Mucosa of stomach (tissue), 1 donor: ENCODE measurements at regions not wholly inside any gene's neighbourhood (a gene's known extent, or its start where the extent isn't known, plus 50 kb on each side); places are given as distances from the start of the nearest gene placed in this dataset.

Source experiments
- H3K27me3 ChIP-seq: one replicate; pipeline ENCODE4 v1.7.0; 2013; ENCODE audit warnings: mild to moderate bottlenecking, low read length; ENCODE audit not compliant: control insufficient read depth, insufficient read depth
- H3K36me3 ChIP-seq: one replicate; pipeline ENCODE4 v1.7.0; 2013; ENCODE audit warnings: low read length; ENCODE audit not compliant: control insufficient read depth, insufficient read depth
- H3K4me1 ChIP-seq: one replicate; pipeline ENCODE4 v1.7.0; 2013; ENCODE audit warnings: mild to moderate bottlenecking, low read length; ENCODE audit not compliant: control insufficient read depth, insufficient read depth
- H3K4me3 ChIP-seq: one replicate; pipeline ENCODE4 v1.7.0; 2013; ENCODE audit warnings: low read length
- H3K9ac ChIP-seq: one replicate; pipeline ENCODE4 v1.7.0; 2013; ENCODE audit warnings: mild to moderate bottlenecking, low read length, moderate library complexity
- H3K9me3 ChIP-seq: one replicate; pipeline ENCODE4 v1.7.0; 2013; ENCODE audit warnings: mild to moderate bottlenecking, low read length, moderate library complexity; ENCODE audit not compliant: control insufficient read depth
- donor health status: Pancreatic carcinoma.

GRCh38 chr10:6305401-6306321, 102.9 kb downstream of the PFKFB3 start:
- Histone ChIP-seq H3K9me3 (no peaks in the 10 kb centered on the region), H3K4me1 (peaks cover 11% of the 10 kb centered on the region), H3K27me3 (no peaks in the 10 kb centered on the region), H3K9ac (no peak overlapping the region), H3K36me3 (no peaks in the 10 kb centered on the region), H3K4me3 (no peak overlapping the region)

- Histone ChIP-seq H3K36me3 (no peaks in the 10 kb centered on the region), H3K9ac (no peak overlapping the region), H3K4me1 (no peaks in the 10 kb centered on the region), H3K9me3 (no peaks in the 10 kb centered on the region), H3K27me3 (no peaks in the 10 kb centered on the region), H3K4me3 (no peak overlapping the region)
Observed at GRCh38 chr10:6306917-6307316, 104.2 kb downstream of the PFKFB3 start.

- H3K36me3 ChIP-seq, result no peaks in the 10 kb centered on the region
- H3K4me1 ChIP-seq, result peaks cover 15% of the 10 kb centered on the region
- H3K27me3 ChIP-seq, result no peaks in the 10 kb centered on the region
- no peaks in the 10 kb centered on the region for H3K9me3 ChIP-seq
- H3K9ac ChIP-seq, result no peak overlapping the region
- no peak overlapping the region for H3K4me3 ChIP-seq
Observed at GRCh38 chr10:6309816-6310215, 107.1 kb downstream of the PFKFB3 start.

- H3K36me3 ChIP-seq, result no peaks in the 10 kb centered on the region
- H3K27me3 ChIP-seq, result no peaks in the 10 kb centered on the region
- H3K4me1 ChIP-seq, result peaks cover 18% of the 10 kb centered on the region
- H3K4me3 ChIP-seq, result no peak overlapping the region
- H3K9ac ChIP-seq, result no peak overlapping the region
- no peaks in the 10 kb centered on the region for H3K9me3 ChIP-seq
Observed at GRCh38 chr10:6310977-6311376, 108.2 kb downstream of the PFKFB3 start.

GRCh38 chr10:6311700-6312330, 109.1 kb downstream of the PFKFB3 start:
- no peaks in the 10 kb centered on the region for H3K9me3 ChIP-seq
- H3K9ac ChIP-seq, result no peak overlapping the region
- H3K36me3 ChIP-seq, result no peaks in the 10 kb centered on the region
- no peaks in the 10 kb centered on the region for H3K27me3 ChIP-seq
- peaks cover 18% of the 10 kb centered on the region for H3K4me1 ChIP-seq
- H3K4me3 ChIP-seq, result no peak overlapping the region

GRCh38 chr10:6312636-6313035, 109.9 kb downstream of the PFKFB3 start:
- no peak overlapping the region for H3K9ac ChIP-seq
- no peaks in the 10 kb centered on the region for H3K36me3 ChIP-seq
- no peaks in the 10 kb centered on the region for H3K9me3 ChIP-seq
- peaks cover 18% of the 10 kb centered on the region for H3K4me1 ChIP-seq
- no peak overlapping the region for H3K4me3 ChIP-seq
- H3K27me3 ChIP-seq, result no peaks in the 10 kb centered on the region

- H3K4me3 ChIP-seq, result no peak overlapping the region
Observed at GRCh38 chr10:6313111-6313895, 110.6 kb downstream of the PFKFB3 start.

GRCh38 chr10:6314620-6315205, 112.0 kb downstream of the PFKFB3 start:
- peak overlapping the region; percentile 31 for H3K4me3 ChIP-seq

More at GRCh38 chr10:6313111-6313895, 110.6 kb downstream of the PFKFB3 start:
- no peaks in the 10 kb centered on the region for H3K27me3 ChIP-seq
- no peaks in the 10 kb centered on the region for H3K9me3 ChIP-seq
- no peak overlapping the region for H3K9ac ChIP-seq
- H3K4me1 ChIP-seq, result peaks cover 18% of the 10 kb centered on the region
- H3K36me3 ChIP-seq, result no peaks in the 10 kb centered on the region

GRCh38 chr10:6319119-6319518, 116.4 kb downstream of the PFKFB3 start:
- no peak overlapping the region for H3K4me3 ChIP-seq
- peaks cover 8% of the 10 kb centered on the region for H3K4me1 ChIP-seq
- no peak overlapping the region for H3K9ac ChIP-seq
- no peaks in the 10 kb centered on the region for H3K9me3 ChIP-seq
- no peaks in the 10 kb centered on the region for H3K36me3 ChIP-seq
- no peaks in the 10 kb centered on the region for H3K27me3 ChIP-seq

More at GRCh38 chr10:6314620-6315205, 112.0 kb downstream of the PFKFB3 start:
- Histone ChIP-seq H3K4me1 (peaks cover 18% of the 10 kb centered on the region), H3K9me3 (no peaks in the 10 kb centered on the region), H3K36me3 (no peaks in the 10 kb centered on the region), H3K9ac (peak overlapping the region; percentile 44), H3K27me3 (no peaks in the 10 kb centered on the region)

GRCh38 chr10:6320320-6321010, 117.7 kb downstream of the PFKFB3 start:
- no peak overlapping the region for H3K9ac ChIP-seq
- H3K36me3 ChIP-seq, result no peaks in the 10 kb centered on the region
- no peaks in the 10 kb centered on the region for H3K4me1 ChIP-seq
- H3K4me3 ChIP-seq, result no peak overlapping the region
- no peaks in the 10 kb centered on the region for H3K9me3 ChIP-seq
- no peaks in the 10 kb centered on the region for H3K27me3 ChIP-seq

- no peaks in the 10 kb centered on the region for H3K4me1 ChIP-seq
- H3K9me3 ChIP-seq, result no peaks in the 10 kb centered on the region
- no peaks in the 10 kb centered on the region for H3K27me3 ChIP-seq
- H3K4me3 ChIP-seq, result no peak overlapping the region
- H3K9ac ChIP-seq, result no peak overlapping the region
- H3K36me3 ChIP-seq, result no peaks in the 10 kb centered on the region
Observed at GRCh38 chr10:6321880-6322279, 119.1 kb downstream of the PFKFB3 start.
